ENCODE measurements at regions not wholly inside any gene's neighbourhood (a gene's known extent, or its start where the extent isn't known, plus 50 kb on each side); places are given as distances from the start of the nearest gene placed in this dataset.

- TF ChIP-seq CTCF (conservative IDR thresholded peaks at IDR 0.05 in 1 of 2, IDR thresholded peaks at IDR 0.05 in 1 of 2; ENCODE audit: extremely low read depth in 1 of 2, insufficient read depth in 1 of 2, low read depth in 1 of 2, low read length in 2 of 2): no peak
- TF ChIP-seq EZH2 (IDR thresholded peaks at IDR 0.05; ENCODE audit: borderline replicate concordance, low read length): no peak
These were observed 480.8 kb downstream of the GADD45G start for GRCh38 chr9:90085633-90086032.

Data from mammary epithelial cell (primary cell).